Activated T-helper 1 cell treated with Interleukin-2 at 50 U/mL for 16 hours (primary cell): ENCODE measurements at regions not wholly inside any gene's neighbourhood (a gene's known extent, or its start where the extent isn't known, plus 50 kb on each side); places are given as distances from the start of the nearest gene placed in this dataset.
A peak's percentile ranks its signal among the peaks of the same experiment; 100 is the strongest.

Experiments
- DNase-seq: peaks from one replicate; pipeline ENCODE4 v3.0.0-alpha.2; 2020; ENCODE audit warnings: low read depth

DNA sequence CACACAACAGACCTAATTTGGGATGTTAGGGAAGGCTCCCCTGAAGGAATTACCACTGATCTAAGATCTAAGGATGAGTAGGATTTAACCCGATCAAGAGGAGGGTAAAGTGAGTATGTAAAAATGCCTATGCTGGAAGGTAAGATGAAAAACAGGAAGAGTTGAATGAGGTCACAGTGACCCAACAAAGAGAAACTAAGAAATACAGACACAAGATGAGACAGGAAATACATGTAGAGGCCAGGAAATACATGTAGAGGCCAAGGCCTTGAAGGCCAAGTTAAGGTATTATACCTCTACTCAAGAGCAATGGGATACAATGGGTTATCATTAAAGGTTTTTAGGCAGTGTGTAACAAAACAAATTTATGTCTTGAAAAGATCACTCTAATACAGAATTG lies 131.6 kb upstream of the TANK start:
- DNase-seq, result no peak

GRCh38 chr2:161029321-161029720 lies 130.9 kb upstream of the TANK start:
- DNase-seq, result no peak

- no peak for DNase-seq
Measured at GRCh38 chr2:161030260-161031063, 129.8 kb upstream of the TANK start.

GRCh38 chr2:161031511-161031910 lies 128.7 kb upstream of the TANK start:
- DNase-seq, result no peak

GRCh38 chr2:161032635-161033034 lies 127.6 kb upstream of the TANK start:
- no peak for DNase-seq

DNA sequence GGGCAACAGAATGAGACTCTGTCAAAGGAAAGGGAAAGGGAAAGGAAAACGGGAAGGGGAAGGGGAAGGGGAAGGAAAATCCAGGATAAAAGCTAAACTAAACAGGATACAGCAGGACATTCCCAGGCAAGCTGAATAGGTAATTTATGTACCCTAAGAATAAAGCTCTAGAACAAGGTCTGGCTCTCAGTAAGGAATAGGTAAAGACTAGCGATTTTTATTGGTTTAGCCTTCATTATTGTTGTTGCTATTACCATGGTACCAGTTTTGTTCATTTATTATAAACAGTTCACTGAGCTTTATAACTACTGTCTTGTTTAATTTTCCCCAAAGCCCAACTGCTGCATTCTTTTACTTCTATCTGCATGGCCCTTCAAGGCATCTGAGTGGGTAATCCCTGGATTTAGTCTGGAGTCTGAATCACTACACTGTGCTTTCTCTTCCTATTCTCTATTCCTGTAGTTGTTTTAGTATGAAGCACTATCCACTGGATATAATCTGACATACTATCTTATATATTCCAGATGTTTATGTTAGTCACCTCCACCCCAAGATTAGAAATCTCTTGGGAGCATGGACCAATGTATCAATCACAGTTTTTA lies 127.1 kb upstream of the TANK start:
- DNase-seq, result no peak

DNA sequence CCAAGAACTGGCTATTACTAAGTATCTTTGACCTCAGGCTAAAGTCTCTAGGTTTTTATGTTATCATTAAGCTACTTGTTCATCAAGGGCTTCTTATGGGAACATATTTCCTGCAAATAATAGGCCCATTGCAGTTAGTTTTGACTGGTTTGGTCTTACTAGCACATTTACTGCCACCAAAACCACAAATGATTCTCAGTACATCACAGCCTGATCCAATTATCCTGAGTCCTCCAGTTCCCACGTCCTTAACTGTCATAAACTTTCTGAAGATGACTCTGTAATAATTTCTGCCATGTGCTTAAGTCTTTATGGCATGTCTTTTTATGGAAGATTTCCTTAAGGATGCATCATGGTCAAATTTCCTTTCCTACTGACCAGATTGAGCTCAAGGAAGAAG lies 123.3 kb upstream of the TANK start:
- DNase-seq, result no peak

DNA sequence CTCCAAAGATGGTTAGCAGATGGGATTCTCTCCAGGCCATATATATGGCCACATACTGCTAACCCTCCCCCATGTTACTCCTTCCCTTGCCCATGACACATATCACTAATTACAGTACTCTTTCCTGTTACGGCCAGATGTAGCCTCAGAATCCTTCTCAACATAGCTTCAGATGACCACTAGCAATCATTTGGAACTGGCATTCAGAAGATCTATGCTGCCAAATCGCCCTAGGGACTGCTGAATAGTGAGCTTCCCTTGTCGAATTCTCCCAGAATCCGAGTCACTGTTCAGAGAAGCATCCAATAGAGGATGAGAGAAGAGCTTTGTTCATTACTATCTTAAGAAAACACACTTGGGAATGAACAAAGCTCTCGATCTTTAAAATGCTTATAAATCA lies 121.2 kb upstream of the TANK start:
- no peak for DNase-seq

DNA sequence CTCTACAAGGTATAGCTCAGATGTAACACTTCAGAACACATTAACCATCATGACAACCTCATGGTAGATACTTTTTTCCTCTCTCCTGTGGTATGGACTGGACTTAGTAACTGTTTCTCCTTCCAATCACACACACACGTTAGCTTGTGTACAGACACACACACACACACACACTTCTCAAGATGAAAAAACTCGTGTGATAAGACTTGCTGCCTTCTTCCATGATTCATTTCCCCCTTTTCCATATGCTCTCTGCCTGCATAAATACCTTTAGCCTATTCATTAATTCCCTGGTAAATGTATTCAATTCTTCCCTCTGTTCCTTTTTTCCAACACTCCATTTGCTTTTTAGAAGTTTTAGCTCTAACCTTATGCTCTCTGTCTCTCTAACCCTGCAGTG lies 118.9 kb upstream of the TANK start:
- DNase-seq, result no peak

DNA sequence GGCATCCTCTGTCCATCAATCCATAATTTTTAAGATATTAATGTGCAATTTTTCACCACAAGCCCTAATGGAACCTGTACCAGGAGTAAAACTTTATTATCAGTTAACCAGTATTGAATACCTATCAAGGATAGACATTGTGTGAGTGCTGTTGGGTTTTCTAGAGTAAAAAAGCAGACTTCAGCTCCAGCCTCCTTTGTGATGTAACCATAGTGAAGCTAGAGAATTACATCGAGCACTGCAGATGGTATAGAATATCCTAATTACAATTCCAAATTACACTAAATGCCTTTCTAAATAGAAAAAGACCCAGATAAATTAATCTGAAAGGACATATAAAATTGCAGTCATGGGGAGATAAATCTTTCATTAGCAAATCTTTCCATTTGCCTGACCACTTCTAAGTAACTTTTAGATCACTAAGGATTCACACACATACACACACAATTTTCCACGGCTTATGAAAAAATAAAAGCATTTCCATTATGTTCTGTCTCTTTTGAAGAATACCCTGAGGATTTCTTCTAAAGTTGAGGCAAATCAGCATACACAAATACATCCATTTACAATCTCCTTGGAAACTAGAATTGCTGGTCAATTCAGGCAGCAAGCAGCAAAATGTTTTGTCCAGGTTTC lies 117.1 kb upstream of the TANK start:
- no peak for DNase-seq

DNA sequence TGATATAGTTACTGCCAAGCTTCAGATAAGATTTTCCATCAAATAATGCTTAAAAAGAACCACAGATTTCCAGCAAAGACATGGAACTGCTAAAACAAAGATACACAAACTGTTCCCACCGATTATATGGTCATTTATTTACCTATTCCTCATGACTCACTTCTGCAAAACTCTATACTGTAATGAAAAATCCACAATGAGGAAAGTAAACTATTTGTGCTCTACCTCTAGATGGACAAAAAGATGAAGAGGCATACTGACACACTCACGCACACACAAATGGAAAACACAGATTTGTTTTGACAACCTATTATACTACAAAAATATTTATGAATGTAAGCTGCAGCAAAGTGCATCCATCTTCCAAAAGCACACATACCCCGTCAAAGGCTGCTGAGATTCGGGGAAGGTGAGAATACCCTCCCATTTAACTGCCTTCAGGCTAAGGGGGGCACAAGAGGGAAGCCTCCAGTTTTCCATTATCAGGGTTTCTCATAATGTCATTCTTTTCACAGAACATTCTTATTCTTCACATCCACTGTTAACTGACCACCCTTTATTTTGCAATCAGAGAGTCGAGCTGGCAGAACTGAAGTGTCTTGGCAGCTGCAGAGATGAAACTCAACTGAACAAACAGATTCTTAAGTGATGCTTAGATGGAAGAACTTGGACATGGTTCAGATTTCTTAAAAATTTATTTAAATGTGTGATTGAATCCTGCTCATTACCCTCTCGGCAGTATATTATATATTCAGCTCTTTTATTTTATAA lies 115.9 kb upstream of the TANK start:
- DNase-seq, result no peak

GRCh38 chr2:161044921-161045320 lies 115.3 kb upstream of the TANK start:
- no peak for DNase-seq

GRCh38 chr2:161045726-161046125 lies 114.5 kb upstream of the TANK start:
- DNase-seq, result no peak

GRCh38 chr2:161046876-161047275 lies 113.4 kb upstream of the TANK start:
- DNase-seq, result no peak

GRCh38 chr2:161048317-161048716 lies 111.9 kb upstream of the TANK start:
- DNase-seq, result no peak

- no peak for DNase-seq
Measured at GRCh38 chr2:161049559-161049958, 110.7 kb upstream of the TANK start.

- DNase-seq, result no peak
Measured at GRCh38 chr2:161052214-161052613, 108.0 kb upstream of the TANK start.

GRCh38 chr2:161055289-161055688 lies 104.9 kb upstream of the TANK start:
- DNase-seq, result no peak

- DNase-seq, result no peak
Measured at GRCh38 chr2:161059388-161059787, 100.8 kb upstream of the TANK start.

DNA sequence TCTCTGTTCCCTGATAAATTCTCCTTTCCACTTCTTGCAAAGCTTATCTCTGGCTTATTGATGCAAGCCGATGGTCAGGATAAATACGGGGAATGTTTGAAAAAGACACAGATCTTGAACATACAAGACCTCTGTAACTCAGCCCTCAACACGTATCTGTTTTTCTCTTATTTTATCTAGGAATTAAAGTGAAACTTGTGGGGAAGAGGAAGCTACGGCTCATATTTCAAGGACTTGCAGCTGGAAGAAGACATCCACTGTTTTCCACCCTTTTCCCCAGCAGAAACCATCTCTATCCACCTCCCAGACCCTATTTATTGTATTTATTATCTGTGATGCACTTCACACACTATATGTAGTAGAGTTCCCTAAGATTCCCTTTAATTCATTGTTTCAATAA lies 98.4 kb upstream of the TANK start:
- no peak for DNase-seq

DNA sequence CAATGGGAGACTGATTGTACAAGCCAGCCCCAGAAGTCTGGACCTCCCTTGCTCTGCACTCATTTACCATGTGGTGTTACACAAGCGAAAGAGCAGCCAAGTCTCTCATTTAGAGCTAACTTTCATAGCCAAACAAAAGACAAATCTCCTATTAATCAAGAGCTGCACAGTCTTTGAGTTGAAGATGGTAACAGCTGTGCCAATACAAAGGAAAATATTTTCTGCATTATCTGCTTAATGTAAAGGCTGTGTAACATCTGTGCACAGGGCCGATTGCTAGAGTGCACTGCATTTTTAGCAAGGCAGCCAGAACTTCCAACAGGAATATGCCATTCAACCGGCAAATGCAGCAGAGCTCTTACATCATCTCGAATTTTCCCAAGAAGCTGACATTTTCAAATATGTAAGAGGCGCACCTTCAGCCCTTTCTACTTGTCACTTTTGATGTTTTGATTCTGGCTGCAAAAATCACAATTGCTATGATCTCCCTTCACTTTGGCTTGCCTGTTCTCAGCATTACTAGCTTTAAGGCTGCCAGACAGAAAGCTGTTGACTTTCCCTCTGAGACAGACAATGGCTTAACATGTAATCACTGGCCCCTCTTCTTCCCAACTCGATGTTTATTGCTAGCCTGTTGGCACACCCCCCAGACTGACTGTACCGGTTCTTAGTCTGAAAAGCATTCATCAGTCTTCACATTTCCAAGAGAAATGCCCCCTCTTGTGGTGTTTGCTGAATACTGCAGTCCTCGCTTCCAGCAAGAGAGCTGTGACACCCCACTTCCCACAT lies 96.9 kb upstream of the TANK start:
- DNase-seq, result peak; percentile 20

DNA sequence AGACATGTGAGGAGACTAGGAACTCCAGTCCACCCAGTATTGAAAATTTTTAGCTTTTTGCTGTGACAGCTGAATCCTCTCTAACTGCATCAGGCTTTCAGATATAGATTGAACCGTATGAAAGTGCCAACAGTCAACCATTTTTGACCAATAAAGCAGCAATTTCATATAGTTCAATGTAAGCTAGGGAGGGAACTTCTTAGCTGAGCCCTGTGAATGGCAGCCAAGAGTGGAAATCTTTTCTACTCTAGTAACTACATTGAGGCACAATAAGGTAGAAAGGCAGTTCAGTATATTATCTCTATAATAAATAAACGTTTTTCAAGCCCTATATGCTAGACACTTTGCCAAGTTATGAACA lies 96.3 kb upstream of the TANK start:
- no peak for DNase-seq
